Hepatocyte (in vitro differentiated cells): ENCODE measurements at regions not wholly inside any gene's neighbourhood (a gene's known extent, or its start where the extent isn't known, plus 50 kb on each side); places are given as distances from the start of the nearest gene placed in this dataset.

ENCODE experiments used
- EZH2 ChIP-seq: fragments of 200-600 bp; sonication (generic); IDR thresholded peaks from 2 replicates; pipeline ENCODE4 v1.6.1; 2016; ENCODE audit warnings: antibody characterized with exemption, mild to moderate bottlenecking, borderline replicate concordance
- TF ChIP-seq, protein P1 (sequence below): fragments of 200-600 bp; sonication (generic); IDR thresholded peaks from 2 replicates; pipeline ENCODE4 v1.5.1; 2016; ENCODE audit warnings: antibody characterized with exemption, mild to moderate bottlenecking; ENCODE audit not compliant: poor library complexity

GRCh38 chr2:121865914-121866313 lies 110.5 kb downstream of the TSN start:
- TF ChIP-seq, protein P1, sequence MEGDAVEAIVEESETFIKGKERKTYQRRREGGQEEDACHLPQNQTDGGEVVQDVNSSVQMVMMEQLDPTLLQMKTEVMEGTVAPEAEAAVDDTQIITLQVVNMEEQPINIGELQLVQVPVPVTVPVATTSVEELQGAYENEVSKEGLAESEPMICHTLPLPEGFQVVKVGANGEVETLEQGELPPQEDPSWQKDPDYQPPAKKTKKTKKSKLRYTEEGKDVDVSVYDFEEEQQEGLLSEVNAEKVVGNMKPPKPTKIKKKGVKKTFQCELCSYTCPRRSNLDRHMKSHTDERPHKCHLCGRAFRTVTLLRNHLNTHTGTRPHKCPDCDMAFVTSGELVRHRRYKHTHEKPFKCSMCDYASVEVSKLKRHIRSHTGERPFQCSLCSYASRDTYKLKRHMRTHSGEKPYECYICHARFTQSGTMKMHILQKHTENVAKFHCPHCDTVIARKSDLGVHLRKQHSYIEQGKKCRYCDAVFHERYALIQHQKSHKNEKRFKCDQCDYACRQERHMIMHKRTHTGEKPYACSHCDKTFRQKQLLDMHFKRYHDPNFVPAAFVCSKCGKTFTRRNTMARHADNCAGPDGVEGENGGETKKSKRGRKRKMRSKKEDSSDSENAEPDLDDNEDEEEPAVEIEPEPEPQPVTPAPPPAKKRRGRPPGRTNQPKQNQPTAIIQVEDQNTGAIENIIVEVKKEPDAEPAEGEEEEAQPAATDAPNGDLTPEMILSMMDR, result no peak
- TF ChIP-seq EZH2, result no peak
